Fibroblast of skin of scalp (primary cell): ENCODE measurements at regions not wholly inside any gene's neighbourhood (a gene's known extent, or its start where the extent isn't known, plus 50 kb on each side); places are given as distances from the start of the nearest gene placed in this dataset.

Experiments
- DNase-seq: peaks from one replicate; pipeline ENCODE4 v3.0.0-alpha.2; 2013

GRCh38 chr18:34595690-34596089, 114.4 kb upstream of the DTNA start:
- peak; percentile 18 for DNase-seq

- peak; percentile 3 for DNase-seq
These were observed 111.9 kb upstream of the DTNA start for GRCh38 chr18:34598120-34598635.

- peak; percentile 29 for DNase-seq
These were observed 109.9 kb upstream of the DTNA start for GRCh38 chr18:34600158-34600557.

- no peak for DNase-seq
These were observed 109.0 kb upstream of the DTNA start for GRCh38 chr18:34600874-34601656.

- no peak for DNase-seq
These were observed 105.5 kb upstream of the DTNA start for GRCh38 chr18:34604591-34604990.

GRCh38 chr18:34606851-34607250, 103.2 kb upstream of the DTNA start:
- no peak for DNase-seq

GRCh38 chr18:34608064-34608463, 102.0 kb upstream of the DTNA start:
- DNase-seq = no peak

GRCh38 chr18:34609986-34610648, 100.0 kb upstream of the DTNA start:
- no peak for DNase-seq

GRCh38 chr18:34611904-34612303, 98.2 kb upstream of the DTNA start:
- DNase-seq = no peak

GRCh38 chr18:34620258-34620861, 89.7 kb upstream of the DTNA start:
- no peak for DNase-seq

GRCh38 chr18:34623557-34623956, 86.5 kb upstream of the DTNA start:
- DNase-seq = no peak

GRCh38 chr18:34624551-34624950, 85.5 kb upstream of the DTNA start:
- no peak for DNase-seq

GRCh38 chr18:34626404-34627136, 83.5 kb upstream of the DTNA start:
- no peak for DNase-seq

GRCh38 chr18:34627137-34627920, 82.8 kb upstream of the DTNA start:
- DNase-seq = no peak

GRCh38 chr18:34631093-34631966, 78.8 kb upstream of the DTNA start:
- no peak for DNase-seq

- no peak for DNase-seq
These were observed 77.8 kb upstream of the DTNA start for GRCh38 chr18:34632321-34632720.

- DNase-seq = no peak
These were observed 76.7 kb upstream of the DTNA start for GRCh38 chr18:34633368-34633767.

- no peak for DNase-seq
These were observed 72.8 kb upstream of the DTNA start for GRCh38 chr18:34637094-34637801.

- no peak for DNase-seq
These were observed 70.4 kb upstream of the DTNA start for GRCh38 chr18:34639687-34640086.

- DNase-seq = peak; percentile 18
These were observed 69.8 kb upstream of the DTNA start for GRCh38 chr18:34640276-34640675.
